ENCODE measurements at regions not wholly inside any gene's neighbourhood (a gene's known extent, or its start where the extent isn't known, plus 50 kb on each side); places are given as distances from the start of the nearest gene placed in this dataset.

GRCh38 chr6:105646391-105646867, 243.5 kb upstream of the PREP start:
- TF ChIP-seq CTCF (IDR thresholded peaks at IDR 0.05; ENCODE audit: low read depth, low read length) (no peak), EZH2phosphoT487 (IDR thresholded peaks at IDR 0.05; ENCODE audit: low read depth) (no peak)
